Ishikawa (cell line): ENCODE measurements at regions not wholly inside any gene's neighbourhood (a gene's known extent, or its start where the extent isn't known, plus 50 kb on each side); places are given as distances from the start of the nearest gene placed in this dataset.

Experiments
- EP300 ChIP-seq: IDR thresholded peaks from 2 replicates; pipeline ENCODE4 v1.6.1; 2012; ENCODE audit warnings: borderline replicate concordance
- REST ChIP-seq: IDR thresholded peaks from 2 replicates; pipeline ENCODE4 v1.6.1; 2012; ENCODE audit warnings: low read depth, mild to moderate bottlenecking
- TAF1 ChIP-seq: IDR thresholded peaks from 2 replicates; pipeline ENCODE4 v1.6.1; 2012; ENCODE audit warnings: low read depth, mild to moderate bottlenecking
- TEAD4 ChIP-seq: IDR thresholded peaks from 2 replicates; pipeline ENCODE4 v1.6.1; 2012

GRCh38 chr3:150240891-150241290, 167.2 kb upstream of the TSC22D2 start:
- no peak for TF ChIP-seq TEAD4
- TF ChIP-seq EP300, result no peak
- no peak for TF ChIP-seq TAF1
- TF ChIP-seq REST, result no peak
